Epithelial cell of esophagus (primary cell): ENCODE measurements at regions not wholly inside any gene's neighbourhood (a gene's known extent, or its start where the extent isn't known, plus 50 kb on each side); places are given as distances from the start of the nearest gene placed in this dataset.

Experiments
- DNase-seq: peaks from one replicate; pipeline ENCODE4 v3.0.0; 2010; ENCODE audit warnings: low read depth
- H3K4me3 ChIP-seq: 2 replicates; pipeline ENCODE4 v1.5.1; 2011; ENCODE audit warnings: mild to moderate bottlenecking, low read length, control low read depth
- TF ChIP-seq, protein P1 (sequence below): IDR thresholded peaks from 2 replicates; pipeline ENCODE4 v1.5.1; 2011; ENCODE audit warnings: low read depth, mild to moderate bottlenecking, low read length, control low read depth, inconsistent platforms; ENCODE audit not compliant: insufficient read depth; ENCODE audit errors: missing control alignments

DNA sequence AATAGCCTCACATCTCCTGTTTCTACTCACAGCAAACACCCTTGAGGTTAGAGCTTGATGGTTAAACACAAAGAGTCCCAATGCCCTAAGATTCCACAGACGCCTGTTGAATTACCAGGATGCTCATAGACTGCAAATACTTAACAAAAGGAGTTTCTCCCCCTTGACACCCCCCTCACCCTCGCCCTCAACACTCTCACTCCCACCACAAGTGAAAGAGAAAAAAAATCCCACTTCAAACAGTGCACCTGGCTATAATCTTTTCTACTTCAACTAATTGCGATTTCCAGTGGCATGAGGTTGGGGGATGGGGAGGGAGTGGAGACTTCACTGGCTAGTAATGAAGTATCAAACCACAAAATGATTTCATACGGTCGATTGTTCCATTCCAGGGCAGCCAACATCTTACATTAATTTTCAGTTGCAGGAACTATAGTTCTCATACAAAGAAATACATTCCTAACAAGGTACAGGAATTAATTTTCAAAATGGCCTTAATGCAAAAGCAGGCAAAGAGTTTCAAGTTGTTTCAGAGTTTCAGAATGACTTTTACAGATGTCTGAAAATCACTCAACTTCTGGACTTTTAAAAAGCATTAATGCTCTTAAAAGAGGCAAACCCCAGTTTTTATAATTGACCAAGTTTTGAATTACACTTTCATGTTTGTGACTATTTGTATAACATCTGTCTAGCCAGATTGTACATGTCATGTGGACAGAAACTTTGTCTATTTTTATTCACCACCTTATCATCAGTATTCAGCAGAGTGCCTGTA, 390.7 kb downstream of the C12orf75 start:
- no peak overlapping the region for H3K4me3 ChIP-seq
- TF ChIP-seq, protein P1, sequence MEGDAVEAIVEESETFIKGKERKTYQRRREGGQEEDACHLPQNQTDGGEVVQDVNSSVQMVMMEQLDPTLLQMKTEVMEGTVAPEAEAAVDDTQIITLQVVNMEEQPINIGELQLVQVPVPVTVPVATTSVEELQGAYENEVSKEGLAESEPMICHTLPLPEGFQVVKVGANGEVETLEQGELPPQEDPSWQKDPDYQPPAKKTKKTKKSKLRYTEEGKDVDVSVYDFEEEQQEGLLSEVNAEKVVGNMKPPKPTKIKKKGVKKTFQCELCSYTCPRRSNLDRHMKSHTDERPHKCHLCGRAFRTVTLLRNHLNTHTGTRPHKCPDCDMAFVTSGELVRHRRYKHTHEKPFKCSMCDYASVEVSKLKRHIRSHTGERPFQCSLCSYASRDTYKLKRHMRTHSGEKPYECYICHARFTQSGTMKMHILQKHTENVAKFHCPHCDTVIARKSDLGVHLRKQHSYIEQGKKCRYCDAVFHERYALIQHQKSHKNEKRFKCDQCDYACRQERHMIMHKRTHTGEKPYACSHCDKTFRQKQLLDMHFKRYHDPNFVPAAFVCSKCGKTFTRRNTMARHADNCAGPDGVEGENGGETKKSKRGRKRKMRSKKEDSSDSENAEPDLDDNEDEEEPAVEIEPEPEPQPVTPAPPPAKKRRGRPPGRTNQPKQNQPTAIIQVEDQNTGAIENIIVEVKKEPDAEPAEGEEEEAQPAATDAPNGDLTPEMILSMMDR, result no peak
- DNase-seq, result no peak

DNA sequence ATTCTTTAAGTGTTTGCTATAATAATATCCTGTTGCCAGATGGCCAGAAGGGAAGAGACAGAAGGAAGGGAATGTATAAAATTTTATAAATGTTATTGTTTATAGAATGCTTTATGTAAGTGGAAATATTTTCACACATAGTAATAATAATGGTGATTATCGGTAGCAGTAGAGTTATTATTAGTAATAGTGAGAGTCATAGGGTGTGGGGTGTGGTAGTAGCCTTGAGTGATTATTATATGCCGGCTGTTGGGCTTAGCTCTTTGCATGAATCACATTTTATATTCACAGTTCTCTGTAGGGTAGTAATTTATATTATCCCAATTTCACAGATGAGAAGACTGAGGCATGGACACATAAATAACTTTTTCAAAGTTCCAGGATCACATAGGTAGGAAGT, 391.4 kb downstream of the C12orf75 start:
- H3K4me3 ChIP-seq, result no peak overlapping the region
- TF ChIP-seq, protein P1, result no peak
- DNase-seq, result peak; percentile 47

GRCh38 chr12:105723066-105723465, 392.6 kb downstream of the C12orf75 start:
- H3K4me3 ChIP-seq, result no peak overlapping the region
- TF ChIP-seq, protein P1, result no peak
- no peak for DNase-seq

DNA sequence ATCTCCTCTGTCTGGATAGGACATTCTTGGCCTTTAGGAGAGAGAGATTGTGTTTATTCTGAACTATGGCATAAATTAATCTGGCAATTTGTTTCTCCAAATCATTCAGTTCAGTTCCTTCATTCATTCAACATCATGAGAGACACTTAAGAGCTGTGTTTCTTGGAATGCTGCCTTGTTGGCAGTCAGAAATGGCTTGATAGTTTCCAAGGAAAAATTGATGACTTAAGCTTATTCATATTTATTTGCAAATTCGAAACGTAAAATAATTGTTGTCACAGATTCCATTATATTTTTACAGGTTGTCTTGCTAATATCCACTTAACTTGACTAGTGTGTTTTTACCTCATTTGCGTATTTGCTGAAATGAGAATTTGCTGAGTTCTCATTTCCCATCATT, 393.0 kb downstream of the C12orf75 start:
- no peak overlapping the region for H3K4me3 ChIP-seq
- DNase-seq, result no peak
- TF ChIP-seq, protein P1, result no peak

- no peak overlapping the region for H3K4me3 ChIP-seq
- no peak for DNase-seq
- TF ChIP-seq, protein P1, result no peak
These were observed 394.1 kb downstream of the C12orf75 start for GRCh38 chr12:105724641-105725040.

DNA sequence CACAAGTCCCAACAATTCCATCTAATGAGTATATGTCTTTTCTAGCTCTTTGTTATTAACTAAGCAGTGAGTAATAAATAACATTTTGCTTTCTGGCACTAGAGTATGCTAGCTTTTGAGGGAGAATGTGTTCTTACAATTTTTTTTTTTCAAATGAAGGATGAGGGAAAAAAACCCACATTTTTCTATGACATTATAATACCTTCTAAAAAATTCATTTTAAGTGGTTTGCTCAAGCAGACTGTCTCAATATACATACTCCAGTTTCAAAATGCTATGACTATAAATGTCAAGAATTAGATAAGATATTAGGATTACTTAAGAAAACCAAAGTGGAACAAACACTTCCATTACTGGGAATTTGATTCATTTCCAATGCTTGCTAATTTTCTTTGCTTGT, 394.6 kb downstream of the C12orf75 start:
- TF ChIP-seq, protein P1, result no peak
- no peak overlapping the region for H3K4me3 ChIP-seq
- no peak for DNase-seq
